ENCODE measurements at regions not wholly inside any gene's neighbourhood (a gene's known extent, or its start where the extent isn't known, plus 50 kb on each side); places are given as distances from the start of the nearest gene placed in this dataset.

GRCh38 chr2:234763002-234763873 is 188.6 kb upstream of the SH3BP4 start:
- BruUV-seq (replicated peaks) = no TSS peak
- Histone ChIP-seq H3K27me3 (replicated peaks in 1 of 2; ENCODE audit: control insufficient read depth in 2 of 2, insufficient read depth in 2 of 2, low read length in 1 of 2) (no peaks in the 10 kb centered on the region), H3K9me3 (replicated peaks; ENCODE audit: control insufficient read depth, insufficient read depth, low read length) (no peaks in the 10 kb centered on the region), H3K9ac (ENCODE audit: control insufficient read depth, insufficient read depth, low read length) (no peak overlapping the region), H3K4me1 (ENCODE audit: control insufficient read depth, insufficient read depth, low read length) (no peaks in the 10 kb centered on the region), H3K27ac (ENCODE audit: control insufficient read depth, insufficient read depth) (no peak overlapping the region), H3K79me2 (ENCODE audit: control insufficient read depth, insufficient read depth, low read length) (no peaks in the 10 kb centered on the region), H3K36me3 (ENCODE audit: control insufficient read depth in 2 of 2, insufficient read depth in 2 of 2, low read length in 1 of 2) (no peaks in the 10 kb centered on the region), H2AFZ (ENCODE audit: control insufficient read depth, low read depth, low read length) (no peak overlapping the region), H3K4me2 (ENCODE audit: control insufficient read depth, insufficient read depth) (no peak overlapping the region), H4K20me1 (ENCODE audit: control insufficient read depth, insufficient read depth) (no peaks in the 10 kb centered on the region), H3K4me3 (no peak overlapping the region)
- ChIA-PET RAD21 (ENCODE audit: unreplicated experiment) (no interaction called here), POLR2A (no interaction called here), CTCF (no interaction called here), SMC1A (ENCODE audit: uncharacterized antibody, unreplicated experiment) (no interaction called here)
- in situ Hi-C loops (cut with MboI) = no loop called here
- ATAC-seq (no peak), FAIRE-seq (no peak), DNase-seq (ENCODE audit: low read depth, low spot score) (no peak)
- intact Hi-C loops (cut with micrococcal nuclease; ENCODE audit: unreplicated experiment) = no loop called here
- no peak for TF ChIP-seq TCF12 (IDR thresholded peaks at IDR 0.05; ENCODE audit: low read depth, low read length)
- 13% methylated on average over 13 of the region's 13 CpGs for WGBS (ENCODE audit: insufficient coverage, insufficient replicate concordance, low lambda C conversion rate, missing lambda C conversion rate)

- ChIA-PET SMC1A (ENCODE audit: uncharacterized antibody, unreplicated experiment) (no interaction called here), RAD21 (ENCODE audit: unreplicated experiment) (no interaction called here), CTCF (no interaction called here), POLR2A (no interaction called here)
- H3K9ac ChIP-seq (ENCODE audit: control insufficient read depth, insufficient read depth, low read length) = no peak overlapping the region
- TF ChIP-seq CTCF (IDR thresholded peaks at IDR 0.05 in 2 of 3, conservative IDR thresholded peaks at IDR 0.05 in 1 of 3; ENCODE audit: control insufficient read depth in 2 of 3, extremely low read depth in 1 of 3, insufficient read depth in 1 of 3, low read depth in 3 of 3, low read length in 3 of 3) (no peak), BACH1 (IDR thresholded peaks at IDR 0.05; ENCODE audit: borderline replicate concordance) (no peak), CUX1 (IDR thresholded peaks at IDR 0.05; ENCODE audit: insufficient replicate concordance, low read depth, low read length) (no peak), PKNOX1 (IDR thresholded peaks at IDR 0.05) (no peak), MAX (IDR thresholded peaks at IDR 0.05; ENCODE audit: low read depth, low read length) (no peak)
- in situ Hi-C loops (cut with MboI) = no loop called here
- WGBS (ENCODE audit: insufficient coverage, insufficient replicate concordance, low lambda C conversion rate, missing lambda C conversion rate) = 19% methylated on average over 4 of the region's 4 CpGs
- H3K9me3 ChIP-seq (replicated peaks; ENCODE audit: control insufficient read depth, insufficient read depth, low read length) = no peaks in the 10 kb centered on the region
- H2AFZ ChIP-seq (ENCODE audit: control insufficient read depth, low read depth, low read length) = no peak overlapping the region
- H3K4me3 ChIP-seq = no peak overlapping the region
- H4K20me1 ChIP-seq (ENCODE audit: control insufficient read depth, insufficient read depth) = no peaks in the 10 kb centered on the region
- H3K4me2 ChIP-seq (ENCODE audit: control insufficient read depth, insufficient read depth) = no peak overlapping the region
- intact Hi-C loops (cut with micrococcal nuclease; ENCODE audit: unreplicated experiment) = no loop called here
- no peaks in the 10 kb centered on the region for H3K4me1 ChIP-seq (ENCODE audit: control insufficient read depth, insufficient read depth, low read length)
- H3K27me3 ChIP-seq (replicated peaks in 1 of 2; ENCODE audit: control insufficient read depth in 2 of 2, insufficient read depth in 2 of 2, low read length in 1 of 2) = no peaks in the 10 kb centered on the region
- H3K79me2 ChIP-seq (ENCODE audit: control insufficient read depth, insufficient read depth, low read length) = no peaks in the 10 kb centered on the region
- no peak for ATAC-seq
- no TSS peak for BruUV-seq (replicated peaks)
- no peak for DNase-seq (ENCODE audit: low read depth, low spot score)
- no peak for FAIRE-seq
- no peaks in the 10 kb centered on the region for H3K36me3 ChIP-seq (ENCODE audit: control insufficient read depth in 2 of 2, insufficient read depth in 2 of 2, low read length in 1 of 2)
- H3K27ac ChIP-seq (ENCODE audit: control insufficient read depth, insufficient read depth) = no peak overlapping the region
Observed at GRCh38 chr2:234761910-234762309, 189.9 kb upstream of the SH3BP4 start.
